Smooth muscle cell (in vitro differentiated cells): ENCODE measurements at regions not wholly inside any gene's neighbourhood (a gene's known extent, or its start where the extent isn't known, plus 50 kb on each side); places are given as distances from the start of the nearest gene placed in this dataset.

Source experiments
- DNase-seq: peaks from one replicate; lab custom pipeline; 2025; ENCODE audit not compliant: unreplicated experiment; lab: John Stamatoyannopoulos, UW
- H2AFZ ChIP-seq: fragments of 200-600 bp; sonication (generic); 2 replicates; pipeline ENCODE4 v1.6.0; 2016; ENCODE audit warnings: antibody characterized with exemption, low read depth, mild to moderate bottlenecking
- H3F3A ChIP-seq: fragments of 200-600 bp; sonication (generic); 2 replicates; pipeline ENCODE4 v1.6.0; 2017; ENCODE audit warnings: antibody characterized with exemption, low read depth
- H3K27ac ChIP-seq: fragments of 200-600 bp; sonication (generic); 2 replicates; pipeline ENCODE4 v1.5.1; 2016; ENCODE audit warnings: low read depth, mild to moderate bottlenecking
- H3K27me3 ChIP-seq: fragments of 200-600 bp; sonication (generic); 2 replicates; pipeline ENCODE4 v1.6.1; 2016; ENCODE audit warnings: low read depth, mild to moderate bottlenecking
- H3K36me3 ChIP-seq: fragments of 200-600 bp; sonication (generic); 2 replicates; pipeline ENCODE4 v1.5.1; 2016; ENCODE audit warnings: low read depth
- H3K4me1 ChIP-seq: fragments of 200-600 bp; sonication (generic); 2 replicates; pipeline ENCODE4 v1.5.1; 2016; ENCODE audit warnings: low read depth
- H3K4me2 ChIP-seq: fragments of 200-600 bp; sonication (generic); 2 replicates; pipeline ENCODE4 v1.6.0; 2016; ENCODE audit warnings: mild to moderate bottlenecking
- H3K4me3 ChIP-seq: fragments of 200-600 bp; sonication (generic); 2 replicates; pipeline ENCODE4 v1.5.1; 2016; ENCODE audit warnings: mild to moderate bottlenecking
- H3K79me2 ChIP-seq: fragments of 200-600 bp; sonication (generic); 2 replicates; pipeline ENCODE4 v1.6.0; 2016; ENCODE audit warnings: low read depth, mild to moderate bottlenecking
- H3K9ac ChIP-seq: fragments of 200-600 bp; sonication (generic); 2 replicates; pipeline ENCODE4 v1.6.0; 2016; ENCODE audit warnings: low read depth
- H3K9me3 ChIP-seq: fragments of 200-600 bp; sonication (generic); replicated peaks from 2 replicates; pipeline ENCODE4 v1.5.1; 2016; ENCODE audit warnings: low read depth
- H4K20me1 ChIP-seq: fragments of 200-600 bp; sonication (generic); 2 replicates; pipeline ENCODE4 v1.6.0; 2016; ENCODE audit warnings: low read depth
- CTCF ChIP-seq: fragments of 200-600 bp; sonication (generic); IDR thresholded peaks from 2 replicates; pipeline ENCODE4 v1.5.1; 2017; ENCODE audit warnings: borderline replicate concordance, mild to moderate bottlenecking, antibody characterized with exemption; ENCODE audit not compliant: insufficient read depth, poor library complexity, severe bottlenecking
- WGBS: methylation state at CpG from one replicate; pipeline ENCODE4 v1.1.7; 2016; ENCODE audit warnings: low lambda C conversion rate; 5-methylcytosine and 5-hydroxymethylcytosine counted together

GRCh38 chr11:45477588-45477987 is 187.8 kb downstream of the CHST1 start:
- no peak for DNase-seq
- Histone ChIP-seq H3K79me2 (no peaks in the 10 kb centered on the region), H3K27ac (no peak overlapping the region), H3K4me2 (no peak overlapping the region), H3K27me3 (peaks cover 3% of the 10 kb centered on the region), H3K9ac (no peak overlapping the region), H3F3A (no peaks in the 10 kb centered on the region), H3K36me3 (no peaks in the 10 kb centered on the region), H2AFZ (no peak overlapping the region), H3K4me3 (no peak overlapping the region), H3K9me3 (no peaks in the 10 kb centered on the region), H3K4me1 (no peaks in the 10 kb centered on the region), H4K20me1 (no peaks in the 10 kb centered on the region)
- 94% methylated on average over 1 of the region's 1 CpG for WGBS
- no peak for TF ChIP-seq CTCF

GRCh38 chr11:45476126-45476525 is 189.3 kb downstream of the CHST1 start:
- DNase-seq = no peak
- H3K27ac ChIP-seq = no peak overlapping the region
- H2AFZ ChIP-seq = no peak overlapping the region
- H3K9ac ChIP-seq = no peak overlapping the region
- H4K20me1 ChIP-seq = no peaks in the 10 kb centered on the region
- no peak overlapping the region for H3K4me2 ChIP-seq
- no peak for TF ChIP-seq CTCF
- H3F3A ChIP-seq = no peaks in the 10 kb centered on the region
- H3K36me3 ChIP-seq = no peaks in the 10 kb centered on the region
- H3K27me3 ChIP-seq = peaks cover 3% of the 10 kb centered on the region
- no peaks in the 10 kb centered on the region for H3K4me1 ChIP-seq
- no peaks in the 10 kb centered on the region for H3K79me2 ChIP-seq
- H3K9me3 ChIP-seq = no peaks in the 10 kb centered on the region
- no peak overlapping the region for H3K4me3 ChIP-seq
- WGBS = 93% methylated on average over 2 of the region's 2 CpGs

- no peaks in the 10 kb centered on the region for H3K79me2 ChIP-seq
- DNase-seq = no peak
- H3K9me3 ChIP-seq = no peaks in the 10 kb centered on the region
- no peak overlapping the region for H2AFZ ChIP-seq
- H3K36me3 ChIP-seq = no peaks in the 10 kb centered on the region
- WGBS = 89% methylated on average over 2 of the region's 2 CpGs
- H3F3A ChIP-seq = no peaks in the 10 kb centered on the region
- no peaks in the 10 kb centered on the region for H4K20me1 ChIP-seq
- H3K4me2 ChIP-seq = no peak overlapping the region
- H3K4me3 ChIP-seq = no peak overlapping the region
- H3K4me1 ChIP-seq = no peaks in the 10 kb centered on the region
- H3K27ac ChIP-seq = no peak overlapping the region
- no peak overlapping the region for H3K9ac ChIP-seq
- peaks cover 3% of the 10 kb centered on the region for H3K27me3 ChIP-seq
- TF ChIP-seq CTCF = no peak
These were observed 189.0 kb upstream of the SYT13 start for GRCh38 chr11:45475173-45475572.

- Histone ChIP-seq H3F3A (no peaks in the 10 kb centered on the region), H3K27me3 (no peaks in the 10 kb centered on the region), H3K36me3 (no peaks in the 10 kb centered on the region), H3K27ac (no peak overlapping the region), H3K4me2 (no peak overlapping the region), H3K9ac (no peak overlapping the region), H2AFZ (no peak overlapping the region), H3K79me2 (no peaks in the 10 kb centered on the region), H4K20me1 (no peaks in the 10 kb centered on the region), H3K9me3 (no peaks in the 10 kb centered on the region), H3K4me1 (no peaks in the 10 kb centered on the region), H3K4me3 (no peak overlapping the region)
- DNase-seq = no peak
- WGBS = 68% methylated on average over 3 of the region's 3 CpGs
- TF ChIP-seq CTCF = no peak
These were observed 187.3 kb upstream of the SYT13 start for GRCh38 chr11:45473341-45473895.
